PC-9 (cell line): ENCODE measurements at regions not wholly inside any gene's neighbourhood (a gene's known extent, or its start where the extent isn't known, plus 50 kb on each side); places are given as distances from the start of the nearest gene placed in this dataset.

Source experiments
- CTCF ChIP-seq: fragments of 200-600 bp; sonication (generic); conservative IDR thresholded peaks from 2 replicates; pipeline ENCODE4 v1.6.1; 2017; ENCODE audit warnings: mixed run types, antibody characterized with exemption, mild to moderate bottlenecking, moderate library complexity
- EZH2 ChIP-seq: fragments of 200-600 bp; sonication (generic); IDR thresholded peaks from 2 replicates; pipeline ENCODE4 v1.8.0; 2017; ENCODE audit warnings: antibody characterized with exemption, low read depth

GRCh38 chr11:28539239-28540030 lies 431.2 kb downstream of the METTL15 start:
- TF ChIP-seq CTCF, result no peak
- no peak for TF ChIP-seq EZH2
